ENCODE measurements at regions not wholly inside any gene's neighbourhood (a gene's known extent, or its start where the extent isn't known, plus 50 kb on each side); places are given as distances from the start of the nearest gene placed in this dataset.

GRCh38 chr15:53320816-53321215 is 438.6 kb downstream of the WDR72 start:
- TF ChIP-seq CTCF (IDR thresholded peaks at IDR 0.05; ENCODE audit: insufficient read depth, low read length) (no peak), REST (IDR thresholded peaks at IDR 0.05; ENCODE audit: insufficient replicate concordance, low read depth) (no peak), SPI1 (IDR thresholded peaks at IDR 0.05; ENCODE audit: borderline replicate concordance, low read depth) (no peak), POLR2AphosphoS5 (IDR thresholded peaks at IDR 0.05; ENCODE audit: low read depth) (no peak), GABPA (IDR thresholded peaks at IDR 0.05; ENCODE audit: low read depth) (no peak)

Measured in HL-60 (cell line).